AG08395 (cell line): ENCODE measurements at regions not wholly inside any gene's neighbourhood (a gene's known extent, or its start where the extent isn't known, plus 50 kb on each side); places are given as distances from the start of the nearest gene placed in this dataset.
"Not testable (repeated sequence)": the region's sequence is repeated elsewhere in the genome, so short reads cannot be mapped to it uniquely, and the experiment has no call there.

Experiments used
- DNase-seq: peaks from one replicate; pipeline ENCODE4 v3.0.0; 2012; ENCODE audit warnings: mixed read lengths, low spot score

GRCh38 chr12:88753707-88754106, 173.4 kb upstream of the KITLG start:
- no peak for DNase-seq

- DNase-seq: peak; percentile 33
Measured at GRCh38 chr12:88753066-88753465, 172.8 kb upstream of the KITLG start.

GRCh38 chr12:88752183-88752582, 171.9 kb upstream of the KITLG start:
- no peak for DNase-seq

- no peak for DNase-seq
Measured at GRCh38 chr12:88750867-88751543, 170.7 kb upstream of the KITLG start.

- no peak for DNase-seq
Measured at GRCh38 chr12:88746386-88746785, 166.1 kb upstream of the KITLG start.

GRCh38 chr12:88743946-88744685, 163.8 kb upstream of the KITLG start:
- DNase-seq: no peak

GRCh38 chr12:88737838-88738472, 157.7 kb upstream of the KITLG start:
- DNase-seq: no peak

GRCh38 chr12:88736031-88736430, 155.8 kb upstream of the KITLG start:
- no peak for DNase-seq

- DNase-seq: no peak
Measured at GRCh38 chr12:88733008-88733407, 152.7 kb upstream of the KITLG start.

- no peak for DNase-seq
Measured at GRCh38 chr12:88729196-88729595, 148.9 kb upstream of the KITLG start.

- DNase-seq: no peak
Measured at GRCh38 chr12:88726806-88727720, 146.8 kb upstream of the KITLG start.

GRCh38 chr12:88725592-88726143, 145.4 kb upstream of the KITLG start:
- DNase-seq: no peak

- peak; percentile 65 for DNase-seq
Measured at GRCh38 chr12:88723219-88723618, 142.9 kb upstream of the KITLG start.

GRCh38 chr12:88720785-88721650, 140.7 kb upstream of the KITLG start:
- DNase-seq: no peak

GRCh38 chr12:88720231-88720630, 140.0 kb upstream of the KITLG start:
- DNase-seq: no peak

- DNase-seq: no peak
Measured at GRCh38 chr12:88717188-88717587, 136.9 kb upstream of the KITLG start.

GRCh38 chr12:88716240-88716639, 136.0 kb upstream of the KITLG start:
- DNase-seq: no peak

GRCh38 chr12:88715673-88716072, 135.4 kb upstream of the KITLG start:
- no peak for DNase-seq

GRCh38 chr12:88714263-88714882, 134.1 kb upstream of the KITLG start:
- DNase-seq: not testable (repeated sequence)

- DNase-seq: no peak
Measured at GRCh38 chr12:88707800-88708199, 127.5 kb upstream of the KITLG start.
